SU-DHL-6 (cell line): ENCODE measurements at regions not wholly inside any gene's neighbourhood (a gene's known extent, or its start where the extent isn't known, plus 50 kb on each side); places are given as distances from the start of the nearest gene placed in this dataset.

Source experiments
- CTCF ChIP-seq: fragments of 200-600 bp; sonication (generic); IDR thresholded peaks from one replicate; pipeline ENCODE4 v1.5.1; 2017; ENCODE audit warnings: antibody characterized with exemption, mild to moderate bottlenecking, low read length, moderate library complexity; ENCODE audit not compliant: insufficient read depth, poor library complexity, severe bottlenecking
- EZH2phosphoT487 ChIP-seq: fragments of 200-600 bp; sonication (generic), shearing (Covaris generic); conservative IDR thresholded peaks from 2 replicates; pipeline ENCODE4 v1.6.1; 2018; ENCODE audit warnings: mild to moderate bottlenecking, antibody characterized with exemption, low read length, moderate library complexity, mixed read lengths

DNA sequence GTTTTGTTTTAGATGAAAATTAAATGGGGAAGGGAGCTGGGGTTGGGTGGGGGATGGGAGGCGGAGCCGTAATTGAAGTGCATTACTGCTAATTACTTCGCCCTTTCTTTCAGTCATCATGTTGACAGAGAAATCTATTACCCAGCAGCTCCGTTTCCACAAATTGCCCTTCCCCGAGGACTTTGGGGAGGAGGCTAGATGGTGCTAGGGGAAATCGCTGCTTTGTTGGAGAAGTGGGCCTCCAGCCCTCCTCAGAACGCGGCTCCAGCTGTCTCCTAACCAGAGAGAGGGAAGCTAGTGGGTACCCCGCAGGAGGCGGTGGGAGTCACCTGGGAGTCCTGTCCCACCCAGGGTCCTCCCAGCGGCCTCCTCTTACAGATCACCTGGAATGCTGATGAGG lies 130.9 kb upstream of the MYCN start:
- TF ChIP-seq CTCF (no peak), EZH2phosphoT487 (no peak)
